IMR-90 (cell line): ENCODE measurements at regions not wholly inside any gene's neighbourhood (a gene's known extent, or its start where the extent isn't known, plus 50 kb on each side); places are given as distances from the start of the nearest gene placed in this dataset.

ENCODE experiments used
- ATAC-seq: fragments of 200-7000 bp; cut with Tn5 transposase; 2 replicates; pipeline ENCODE4 v1.9.1; 2020; ENCODE audit warnings: low read depth, mild to moderate bottlenecking, moderate library complexity
- BruUV-seq: library from RNA; stranded (reverse); fragments of 400-500 nt; replicated peaks from 2 replicates; lab custom pipeline; 2021; lab: Mats Ljungman, UMichigan
- CTCF ChIA-PET: fragments of 300-600 bp; formaldehyde crosslinking; extraction: SDS; loops from one replicate; lab custom pipeline; 2021; ENCODE audit warnings: antibody characterized with exemption; lab: Yijun Ruan, JAX
- POLR2A ChIA-PET: fragments of 300-600 bp; sonication (Branson Sonifier 250); formaldehyde crosslinking; loops from one replicate; lab custom pipeline; 2022; ENCODE audit warnings: antibody characterized with exemption; ENCODE audit not compliant: unreplicated experiment; lab: Charles Lee
- DNase-seq: peaks from one replicate; pipeline ENCODE4 v3.0.0; 2013
- H2AFZ ChIP-seq: replicated peaks from 2 replicates; pipeline ENCODE3; 2013; ENCODE audit warnings: low read length, mild to moderate bottlenecking; ENCODE audit not compliant: poor library complexity
- H2AK5ac ChIP-seq: 2 replicates; pipeline ENCODE4 v1.6.1; 2013; ENCODE audit warnings: low read depth, low read length, inconsistent platforms
- H2AK9ac ChIP-seq: replicated peaks from 2 replicates; pipeline ENCODE3; 2013; ENCODE audit warnings: mild to moderate bottlenecking, low read depth, low read length, moderate library complexity; ENCODE audit not compliant: poor library complexity
- H2BK120ac ChIP-seq: 2 replicates; pipeline ENCODE4 v1.6.1; 2013; ENCODE audit warnings: low read depth, low read length, inconsistent platforms
- H2BK15ac ChIP-seq: 3 replicates; pipeline ENCODE4 v1.6.1; 2013; ENCODE audit warnings: low read depth, low read length, inconsistent platforms
- H2BK20ac ChIP-seq: 2 replicates; pipeline ENCODE4 v1.6.1; 2013; ENCODE audit warnings: low read depth, mild to moderate bottlenecking, inconsistent platforms, low read length, moderate library complexity
- H2BK5ac ChIP-seq: 2 replicates; pipeline ENCODE4 v1.6.1; 2013; ENCODE audit warnings: mild to moderate bottlenecking, low read depth, low read length, inconsistent platforms; ENCODE audit not compliant: poor library complexity, severe bottlenecking
- H3K14ac ChIP-seq: replicated peaks from 2 replicates; pipeline ENCODE4 v1.6.1; 2013; ENCODE audit warnings: low read depth, low read length, inconsistent platforms
- H3K18ac ChIP-seq: 2 replicates; pipeline ENCODE4 v1.6.1; 2013; ENCODE audit warnings: low read depth, low read length, control low read depth
- H3K23ac ChIP-seq: 2 replicates; pipeline ENCODE4 v1.6.1; 2013; ENCODE audit warnings: low read depth, low read length, inconsistent platforms
- H3K27ac ChIP-seq: 2 replicates; pipeline ENCODE4 v1.5.1; 2013; ENCODE audit warnings: mild to moderate bottlenecking, control low read depth, low read length; ENCODE audit not compliant: insufficient read depth
- H3K27me3 ChIP-seq: 2 replicates; pipeline ENCODE4 v1.6.1; 2013; ENCODE audit warnings: low read length; ENCODE audit not compliant: control insufficient read depth, insufficient read depth
- H3K36me3 ChIP-seq: 2 replicates; pipeline ENCODE4 v1.6.1; 2013; ENCODE audit warnings: low read length, mixed read lengths; ENCODE audit not compliant: control insufficient read depth, insufficient read depth
- H3K4ac ChIP-seq: 2 replicates; pipeline ENCODE4 v1.6.1; 2013; ENCODE audit warnings: low read depth, low read length, inconsistent platforms
- H3K4me1 ChIP-seq: 2 replicates; pipeline ENCODE4 v1.6.1; 2013; ENCODE audit warnings: low read length, mixed read lengths; ENCODE audit not compliant: control insufficient read depth, insufficient read depth
- H3K4me2 ChIP-seq: 2 replicates; pipeline ENCODE4 v1.6.1; 2013; ENCODE audit warnings: low read depth, mild to moderate bottlenecking, control low read depth, low read length, moderate library complexity
- H3K4me3 ChIP-seq: 2 replicates; pipeline ENCODE4 v1.5.1; 2013; ENCODE audit warnings: low read depth, mild to moderate bottlenecking, control low read depth, low read length, moderate library complexity; ENCODE audit not compliant: insufficient read depth
- H3K56ac ChIP-seq: 2 replicates; pipeline ENCODE4 v1.6.1; 2013; ENCODE audit warnings: low read length, inconsistent platforms; ENCODE audit not compliant: insufficient read depth; ENCODE audit errors: extremely low read depth
- H3K79me1 ChIP-seq, 2 experiments: 2 replicates each; pipeline ENCODE4 v1.6.1; 2013; ENCODE audit warnings: low read length in 2 of 2, inconsistent platforms in 1 of 2, low read depth in 1 of 2
- H3K9ac ChIP-seq: 2 replicates; pipeline ENCODE4 v1.6.1; 2013; ENCODE audit warnings: low read depth, low read length, control low read depth
- H3K9me1 ChIP-seq: 2 replicates; pipeline ENCODE4 v1.6.1; 2013; ENCODE audit warnings: low read length, inconsistent platforms; ENCODE audit not compliant: insufficient read depth
- H3K9me3 ChIP-seq: 2 replicates; pipeline ENCODE4 v1.6.1; 2013; ENCODE audit warnings: low read length; ENCODE audit not compliant: control insufficient read depth, insufficient read depth
- H4K20me1 ChIP-seq: 2 replicates; pipeline ENCODE4 v1.6.1; 2013; ENCODE audit warnings: low read length, inconsistent platforms; ENCODE audit not compliant: insufficient read depth
- H4K5ac ChIP-seq: 2 replicates; pipeline ENCODE4 v1.6.1; 2013; ENCODE audit warnings: mild to moderate bottlenecking, low read depth, low read length, control low read depth
- H4K8ac ChIP-seq, 2 experiments: 2 replicates each; pipeline ENCODE4 v1.6.1; 2013; ENCODE audit warnings: low read depth in 2 of 2, low read length in 2 of 2, control low read depth in 1 of 2, inconsistent platforms in 1 of 2
- H4K91ac ChIP-seq: 2 replicates; pipeline ENCODE4 v1.6.1; 2013; ENCODE audit warnings: low read depth, low read length, inconsistent platforms; ENCODE audit not compliant: insufficient read depth
- CTCF ChIP-seq: conservative IDR thresholded peaks from 2 replicates; pipeline ENCODE4 v1.5.1; 2012; ENCODE audit warnings: mild to moderate bottlenecking, low read depth, low read length, improper control_type of control experiment
- FOS ChIP-seq: fragments of 150-350 bp; IDR thresholded peaks from 2 replicates; pipeline ENCODE4 v1.6.1; 2016; ENCODE audit warnings: low read depth, low read length
- MAFK ChIP-seq: IDR thresholded peaks from 2 replicates; pipeline ENCODE4 v1.6.1; 2012; ENCODE audit warnings: low read depth, low read length, improper control_type of control experiment
- MXI1 ChIP-seq: IDR thresholded peaks from 2 replicates; pipeline ENCODE4 v1.6.1; 2012; ENCODE audit warnings: low read depth, mild to moderate bottlenecking, low read length, moderate library complexity, borderline replicate concordance
- WGBS, 2 experiments: methylation state at CpG; one replicate each; pipeline versions ENCODE4 v1.1.5 to v1.1.7; 2013; ENCODE audit warnings: missing lambda C conversion rate in 2 of 2; ENCODE audit not compliant: insufficient read length in 1 of 2; ENCODE audit errors: extremely low coverage in 2 of 2; 5-methylcytosine and 5-hydroxymethylcytosine counted together
- dilution Hi-C: fragments of 300-500 bp; cut with HindIII; formaldehyde crosslinking; loops from one replicate; pipeline ENCODE4 v1.14.3; 2018; ENCODE audit warnings: low sequenced_read_pairs; ENCODE audit not compliant: unreplicated experiment
- in situ Hi-C: fragments of 300-500 bp; cut with MboI; formaldehyde crosslinking; loops from 3 replicates; pipeline ENCODE4 v1.14.3; 2019; ENCODE audit warnings: low sequenced_read_pairs, inconsistent platforms, mixed read lengths
- intact Hi-C: fragments of 100-400 bp; cut with micrococcal nuclease; formaldehyde crosslinking; loops from 2 replicates; pipeline ENCODE4 v1.10.0; 2022

DNA sequence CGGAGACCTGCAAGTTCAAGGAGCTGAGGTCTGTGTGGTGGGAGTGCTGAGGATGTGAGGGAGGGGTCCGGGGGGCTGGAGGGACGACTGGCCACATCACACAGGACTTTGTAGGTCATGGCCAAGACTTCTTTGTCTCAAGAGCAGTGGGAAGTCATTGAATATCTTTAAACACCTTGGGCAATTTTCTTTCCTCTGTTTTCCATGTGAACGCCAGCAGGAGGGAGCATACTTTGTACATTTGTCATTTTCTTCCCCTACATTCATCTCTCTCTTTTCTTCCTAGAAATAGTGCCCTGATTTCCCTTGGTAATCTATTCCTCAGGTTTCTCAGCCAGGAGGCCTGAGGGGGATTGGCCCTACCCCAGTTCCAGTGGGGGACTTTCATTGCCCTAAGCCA, 153.7 kb upstream of the MSX2 start:
- H3K36me3 ChIP-seq = no peaks in the 10 kb centered on the region
- no peak overlapping the region; the same call in 1 of the 2 replicates for H3K27ac ChIP-seq
- peak overlapping the region; percentile 18; the same call in 1 of the 2 replicates for H2AK5ac ChIP-seq
- H3K18ac ChIP-seq = no peak overlapping the region
- H3K4me1 ChIP-seq = peaks cover 12% of the 10 kb centered on the region
- BruUV-seq = no TSS peak
- H2BK5ac ChIP-seq = no peak overlapping the region
- TF ChIP-seq CTCF (no peak), MAFK (no peak), FOS (no peak), MXI1 (no peak)
- H4K8ac ChIP-seq = no peak overlapping the region
- no peaks in the 10 kb centered on the region for H3K27me3 ChIP-seq
- H2BK120ac ChIP-seq = peak overlapping the region; percentile 39; the same call in 1 of the 2 replicates
- ChIA-PET CTCF (no interaction called here), POLR2A (no interaction called here)
- no peak overlapping the region for H3K14ac ChIP-seq
- no peaks in the 10 kb centered on the region for H3K9me3 ChIP-seq
- intact Hi-C loops = loop anchor here (1.0 to 5.0 kb wide), 3 partner anchors 151 to 223 kb away; no protein-coding TSS in a partner anchor
- peak overlapping the region; percentile 37; the same call in 1 of the 2 replicates for H2BK20ac ChIP-seq
- H3K4ac ChIP-seq = peak overlapping the region; percentile 34
- no peaks in the 10 kb centered on the region for H3K79me1 ChIP-seq
- in situ Hi-C loops = no loop called here
- dilution Hi-C loops = no loop called here
- H3K9me1 ChIP-seq = peaks cover 3% of the 10 kb centered on the region
- no peak overlapping the region for H3K56ac ChIP-seq
- H4K20me1 ChIP-seq = no peaks in the 10 kb centered on the region
- no peak overlapping the region for H2AFZ ChIP-seq
- no CpG with 5 or more reads among the region's 4 CpGs for WGBS, 2 experiments
- no peak overlapping the region for H3K9ac ChIP-seq
- ATAC-seq = no peak
- 0 out of 3 replicates have a peak overlapping the region, but pooled peaks have one; percentile 35 for H2BK15ac ChIP-seq
- DNase-seq = peak; percentile 20
- no peak overlapping the region for H4K5ac ChIP-seq
- H3K4me2 ChIP-seq = no peak overlapping the region
- no peak overlapping the region for H4K91ac ChIP-seq
- H2AK9ac ChIP-seq = no peak overlapping the region
- H3K4me3 ChIP-seq = no peak overlapping the region
- H3K23ac ChIP-seq = no peak overlapping the region
